ENCODE measurements at regions not wholly inside any gene's neighbourhood (a gene's known extent, or its start where the extent isn't known, plus 50 kb on each side); places are given as distances from the start of the nearest gene placed in this dataset.

DNA sequence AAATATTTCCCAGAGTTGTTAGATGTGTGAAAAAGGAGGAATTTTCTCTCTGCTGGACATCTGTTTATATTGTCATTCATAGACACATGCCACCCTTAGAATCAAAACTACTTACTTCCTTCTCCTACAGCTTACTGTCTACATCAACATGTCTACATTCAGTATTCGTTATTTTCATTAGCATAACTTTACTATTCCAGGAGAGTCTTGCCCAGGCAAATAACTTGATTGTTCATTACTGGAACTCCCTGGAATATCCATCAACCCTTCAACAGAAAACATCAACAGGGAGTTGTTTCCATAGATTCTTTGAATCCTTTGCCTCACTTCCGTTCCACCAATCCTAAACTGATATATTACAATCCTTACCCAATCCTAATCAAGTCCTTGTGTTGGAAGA is 457.5 kb upstream of the ZNF608 start:
- no peak for DNase-seq (ENCODE audit: low spot score)

DNA sequence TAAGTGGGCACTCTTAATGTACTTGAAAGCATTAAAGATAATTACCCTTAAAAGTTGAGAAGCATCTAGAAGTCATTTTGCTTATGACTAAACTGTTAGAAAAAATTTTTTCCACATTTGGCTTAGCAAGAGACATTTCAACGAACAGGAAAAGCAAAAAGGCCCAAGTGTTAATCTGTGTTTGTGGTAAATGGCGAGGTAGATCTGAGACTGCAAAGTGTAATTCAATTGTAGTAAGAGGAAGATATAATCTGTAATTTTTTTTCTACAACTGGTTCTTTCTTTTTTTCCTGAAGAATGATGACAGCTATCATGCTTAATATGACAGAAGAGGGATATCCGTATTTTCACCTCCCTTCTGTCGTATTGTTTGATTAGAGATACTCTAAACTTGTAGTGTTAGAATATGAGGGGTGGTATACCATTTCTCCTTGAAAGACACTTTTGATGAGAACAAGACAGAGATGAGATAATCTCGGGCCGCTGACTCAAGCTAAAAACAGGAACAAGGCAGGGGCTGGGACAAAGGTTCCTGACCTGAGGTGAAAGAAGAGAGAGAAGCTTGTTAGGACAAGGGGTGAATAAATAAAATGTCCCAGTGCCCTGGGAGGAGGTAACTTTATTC is 459.3 kb upstream of the ZNF608 start:
- no peak for DNase-seq (ENCODE audit: low spot score)

DNA sequence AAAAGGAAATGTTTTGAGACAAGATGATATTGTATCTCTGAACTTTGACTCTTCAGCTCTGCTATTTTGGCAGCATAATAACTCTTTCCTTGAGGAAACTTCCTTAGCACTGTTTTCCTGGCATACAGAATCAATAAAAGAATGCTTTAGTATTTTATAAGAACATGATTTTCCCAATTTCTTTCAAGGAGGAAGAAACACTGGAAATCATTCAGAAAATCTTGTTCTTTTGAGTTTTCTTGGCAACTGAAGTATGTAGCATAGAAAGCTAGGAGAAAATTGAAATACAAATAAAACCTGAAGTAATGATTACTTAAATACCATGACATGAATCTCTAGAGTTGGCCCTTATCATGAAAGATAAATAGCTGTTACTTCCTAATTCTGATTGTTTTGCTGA is 461.4 kb upstream of the ZNF608 start:
- DNase-seq (ENCODE audit: low spot score), result no peak

DNA sequence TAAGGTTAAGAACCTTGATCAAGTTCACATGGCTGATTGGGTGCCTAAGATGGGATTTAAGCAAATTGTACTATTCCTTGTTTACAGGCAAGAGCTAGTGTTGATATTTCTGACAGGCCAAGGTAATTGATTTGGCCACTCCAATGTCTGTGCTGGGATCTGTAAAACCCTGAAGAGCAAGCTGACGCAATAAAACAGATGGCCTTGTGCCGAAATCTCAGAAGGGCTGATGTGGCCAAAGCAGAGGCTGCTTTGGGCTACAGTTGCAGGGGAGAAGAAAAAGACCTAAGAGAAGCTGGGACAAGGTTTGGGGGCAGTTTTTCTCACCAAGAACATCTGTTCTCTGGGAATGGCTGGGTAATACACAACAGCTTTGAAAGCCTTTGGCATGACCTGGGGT is 463.2 kb upstream of the ZNF608 start:
- DNase-seq (ENCODE audit: low spot score), result no peak

DNA sequence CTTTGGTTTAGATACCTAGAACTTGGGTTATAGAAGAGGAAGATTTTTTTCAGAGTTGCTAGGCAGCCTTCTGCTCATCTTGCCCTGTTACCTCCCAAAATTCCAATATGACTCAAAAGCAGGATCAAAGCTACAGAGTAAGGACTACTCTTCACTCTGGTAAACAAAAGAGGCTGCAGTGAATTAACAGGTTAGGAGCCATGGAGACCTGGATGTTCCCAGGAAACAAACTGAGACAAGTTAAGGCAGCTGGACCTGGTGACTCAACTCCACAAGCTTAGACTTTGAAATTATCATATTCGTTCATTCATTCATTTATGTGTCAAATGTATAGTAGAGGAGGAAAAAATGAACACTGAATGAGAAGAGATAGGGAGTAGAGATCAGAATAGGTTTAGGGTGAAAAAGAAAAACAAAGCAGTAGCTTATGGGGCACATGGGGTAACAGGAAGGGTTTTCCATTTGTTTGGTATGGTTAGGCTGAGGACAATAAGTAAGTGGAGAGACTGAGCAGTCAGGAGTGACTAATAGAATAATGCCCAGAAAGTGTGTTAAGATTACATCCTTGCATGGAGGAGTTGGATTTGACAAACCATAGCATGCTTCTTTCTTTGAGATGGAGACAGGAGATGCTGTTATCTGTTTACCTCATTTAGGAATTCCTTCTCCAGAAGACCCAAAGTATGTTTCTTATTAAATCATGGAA is 464.0 kb upstream of the ZNF608 start:
- peak; percentile 72 for DNase-seq (ENCODE audit: low spot score)

DNA sequence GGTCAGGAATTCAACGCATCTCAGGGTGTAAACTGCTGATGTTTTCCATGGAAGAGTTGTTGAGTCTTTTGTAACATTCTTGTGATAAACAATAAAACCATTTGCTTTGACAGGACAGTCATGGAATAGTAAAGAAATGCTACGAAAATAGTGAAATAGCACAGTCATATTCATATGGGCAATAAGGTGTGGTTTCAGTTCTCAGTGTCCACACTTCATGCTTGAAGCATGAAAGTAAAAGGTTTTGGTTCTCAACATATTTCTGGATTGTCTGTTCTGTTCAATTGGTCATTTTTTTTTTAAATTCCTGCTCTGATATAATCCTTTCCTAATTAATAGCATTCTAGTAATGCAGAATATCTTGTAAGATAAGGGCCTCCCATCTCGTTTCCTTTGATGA is 467.6 kb upstream of the ZNF608 start:
- no peak for DNase-seq (ENCODE audit: low spot score)

DNA sequence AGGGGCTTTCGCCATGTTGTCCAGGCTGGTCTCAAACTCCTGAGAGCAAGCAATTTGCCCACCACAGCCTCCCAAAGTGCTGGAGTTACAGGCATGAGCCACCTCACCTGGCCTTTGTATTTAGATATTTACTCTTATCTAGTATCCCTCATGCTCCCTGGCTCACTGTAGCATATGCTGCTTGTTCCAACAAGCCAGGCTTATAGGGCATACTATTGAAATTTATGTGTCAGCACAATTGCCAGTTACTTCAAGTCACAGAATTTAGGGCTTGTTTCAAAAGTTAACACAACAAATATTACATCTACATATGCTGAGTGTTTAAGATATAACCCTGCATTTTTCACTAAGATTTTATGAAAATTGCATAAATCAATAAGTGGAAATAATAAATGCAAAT is 469.2 kb upstream of the ZNF608 start:
- no peak for DNase-seq (ENCODE audit: low spot score)

DNA sequence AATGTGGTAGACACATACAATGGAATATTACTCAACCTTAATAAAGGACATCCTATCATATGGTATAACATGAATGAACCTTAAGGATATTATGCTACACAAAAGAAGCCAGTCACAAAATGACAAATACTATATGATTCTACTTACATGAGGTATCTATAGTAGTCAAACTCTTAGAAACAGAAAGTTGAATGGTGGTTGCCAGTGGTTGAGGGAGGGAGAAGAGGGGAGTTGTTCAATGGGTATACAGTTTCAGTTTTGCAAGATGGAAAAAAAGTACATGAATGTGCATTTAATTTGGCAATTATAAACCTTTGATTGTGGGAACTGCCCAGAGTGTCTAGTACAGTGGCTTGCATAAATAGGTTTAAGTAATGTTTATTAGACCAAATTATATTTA is 473.3 kb upstream of the ZNF608 start:
- no peak for DNase-seq (ENCODE audit: low spot score)

DNA sequence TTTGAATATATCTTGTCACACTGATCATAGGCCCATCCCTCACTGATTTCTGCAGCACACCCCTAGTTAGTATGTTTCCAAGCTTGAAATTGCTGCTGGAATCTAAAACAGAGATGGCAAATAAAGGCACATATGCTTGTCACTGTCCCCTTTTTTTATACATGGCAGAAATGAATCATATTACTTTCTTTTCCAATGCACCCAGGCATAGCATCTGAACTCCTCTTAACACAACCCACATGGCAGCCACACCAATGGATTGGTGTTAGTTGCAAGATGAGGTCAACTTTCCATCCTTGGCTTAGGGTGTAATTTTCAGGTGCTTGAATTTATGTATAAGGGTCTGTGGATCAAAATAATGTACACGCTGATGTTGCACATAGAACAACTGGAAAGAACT is 473.8 kb upstream of the ZNF608 start:
- no peak for DNase-seq (ENCODE audit: low spot score)

DNA sequence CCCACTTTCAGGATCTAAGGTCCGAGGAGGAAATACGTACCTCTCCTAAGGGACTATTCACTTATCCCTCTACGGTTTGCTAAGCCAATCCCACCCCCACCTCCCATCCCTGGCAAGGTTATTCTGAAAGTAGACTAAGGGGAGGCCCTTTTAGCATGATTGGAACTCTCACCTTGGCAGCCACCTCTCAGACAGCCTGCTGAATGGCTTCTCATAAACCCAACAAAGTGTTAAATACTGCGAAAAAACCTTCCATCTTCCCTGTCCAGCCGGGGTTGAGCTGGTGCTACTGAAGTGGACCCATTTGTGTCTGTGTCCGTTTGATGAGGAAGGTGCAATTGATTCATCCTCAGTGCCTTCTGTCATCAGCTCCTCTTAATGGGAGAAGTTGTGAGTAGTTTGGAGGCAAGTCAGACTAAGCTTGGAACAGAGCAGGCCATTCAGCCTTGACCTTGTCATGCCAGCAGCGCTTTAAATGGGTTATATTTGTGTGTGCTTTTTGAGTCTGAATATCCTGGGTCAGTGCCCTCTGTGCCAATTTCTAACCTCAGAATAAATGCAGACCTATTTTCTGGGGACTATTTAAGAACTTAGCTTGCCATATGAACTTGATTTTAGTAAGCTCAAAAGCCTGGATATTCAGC is 476.3 kb upstream of the ZNF608 start:
- no peak for DNase-seq (ENCODE audit: low spot score)

DNA sequence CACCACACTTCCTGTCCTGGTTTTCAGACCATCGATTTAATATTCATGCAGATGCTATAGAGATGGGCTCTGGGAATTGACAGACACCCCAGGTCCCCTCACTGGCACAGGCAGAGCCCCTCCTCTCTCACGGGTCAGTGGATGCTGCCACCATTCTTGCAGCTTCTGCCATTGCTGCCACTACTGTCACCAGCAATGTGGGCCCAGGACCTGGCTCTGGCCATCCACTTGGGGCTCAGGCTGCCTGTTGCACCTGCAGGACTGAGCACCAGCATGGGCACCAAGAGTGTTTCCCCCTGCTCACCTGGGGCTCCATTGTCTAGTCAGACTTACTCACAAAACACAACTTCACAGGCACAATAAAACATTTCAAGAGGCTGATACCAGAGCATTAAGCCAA is 479.0 kb upstream of the ZNF608 start:
- no peak for DNase-seq (ENCODE audit: low spot score)

DNA sequence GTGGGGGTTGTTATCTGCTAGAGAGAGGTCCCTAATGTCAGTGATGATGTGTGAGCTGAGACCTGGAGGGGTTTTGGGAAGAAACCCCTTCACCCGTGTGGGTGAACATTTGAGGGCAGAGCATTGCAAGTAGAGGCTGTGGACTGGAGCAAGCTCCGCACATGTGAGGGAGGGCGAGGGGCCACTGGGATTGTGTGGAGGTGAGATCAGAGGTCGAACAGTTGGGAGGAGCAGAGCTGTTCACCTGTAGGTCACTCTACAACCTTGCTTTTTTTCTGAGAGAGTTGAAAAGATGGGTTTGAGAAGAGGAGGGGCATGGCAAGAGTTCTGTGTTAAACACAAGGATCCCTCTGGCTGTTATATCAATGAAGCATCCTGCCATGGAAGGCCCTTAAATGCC is 480.4 kb upstream of the ZNF608 start:
- DNase-seq (ENCODE audit: low spot score), result no peak

DNA sequence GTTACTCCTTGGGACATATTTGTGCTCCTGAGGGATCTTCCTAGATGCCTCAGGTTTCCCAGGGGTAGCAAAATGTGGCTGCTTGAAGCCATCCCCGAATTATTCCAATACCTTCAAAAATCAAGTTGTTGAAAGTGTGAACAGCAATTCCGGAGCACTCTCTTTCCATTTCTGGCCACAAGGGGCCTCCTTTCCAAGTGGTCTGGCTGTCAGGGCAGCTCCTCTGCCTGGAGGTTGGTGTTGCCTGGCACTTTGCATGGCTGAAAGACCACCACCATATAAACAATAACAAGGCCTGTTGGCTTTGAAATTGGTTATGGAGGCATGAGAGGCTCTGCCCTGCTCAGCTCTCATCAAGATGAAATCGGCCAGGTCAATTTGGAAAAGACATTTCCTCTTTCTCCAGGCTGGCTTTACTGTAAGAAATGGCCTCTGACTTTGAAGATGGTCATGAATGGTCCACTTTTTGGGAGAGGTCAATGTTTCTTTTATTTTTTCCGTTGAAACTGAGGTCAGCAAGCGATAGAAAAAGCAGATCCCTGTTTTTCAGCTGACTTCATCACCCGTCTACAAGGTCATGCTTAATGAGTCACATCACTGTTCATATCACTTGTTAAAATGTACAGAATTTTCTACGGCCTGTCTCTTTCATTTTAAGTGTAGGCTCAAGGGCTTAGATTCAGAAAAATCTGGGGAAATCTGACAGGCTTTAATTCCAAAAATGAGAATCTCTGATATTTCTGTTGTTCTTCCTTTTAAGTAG is 481.1 kb upstream of the ZNF608 start:
- DNase-seq (ENCODE audit: low spot score), result peak; percentile 33

DNA sequence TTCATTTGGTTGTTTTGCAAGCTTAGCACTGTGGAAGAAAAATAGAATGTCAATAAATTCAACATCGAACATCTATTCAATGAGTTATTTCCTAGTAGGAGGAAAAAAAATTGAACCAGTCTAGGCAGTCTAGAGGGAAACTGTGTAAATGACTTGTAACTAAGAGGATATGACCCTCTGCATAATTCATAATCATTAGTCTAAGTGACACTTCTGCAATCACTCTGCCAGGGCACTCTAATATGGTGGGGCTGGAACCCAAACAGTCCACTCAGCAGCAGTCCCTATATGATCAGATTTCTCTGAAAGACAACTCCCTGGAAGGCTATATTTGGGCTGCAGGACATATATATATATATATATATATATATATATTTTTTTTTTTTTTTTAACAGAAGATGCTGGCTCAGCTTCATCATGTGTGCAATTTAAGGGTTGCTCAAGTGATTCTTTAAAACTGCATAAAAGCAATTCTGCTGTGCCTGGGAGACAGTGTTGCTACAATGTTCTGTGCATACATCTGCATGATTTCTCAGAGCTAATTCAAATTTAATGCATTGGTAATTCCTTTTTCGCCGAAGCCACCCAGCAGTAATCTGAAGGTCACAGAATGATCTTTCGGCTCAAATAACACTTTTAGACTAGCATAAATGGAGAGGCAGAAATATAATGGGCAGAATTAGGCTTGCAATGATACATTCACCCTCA is 482.1 kb upstream of the ZNF608 start:
- no peak for DNase-seq (ENCODE audit: low spot score)

DNA sequence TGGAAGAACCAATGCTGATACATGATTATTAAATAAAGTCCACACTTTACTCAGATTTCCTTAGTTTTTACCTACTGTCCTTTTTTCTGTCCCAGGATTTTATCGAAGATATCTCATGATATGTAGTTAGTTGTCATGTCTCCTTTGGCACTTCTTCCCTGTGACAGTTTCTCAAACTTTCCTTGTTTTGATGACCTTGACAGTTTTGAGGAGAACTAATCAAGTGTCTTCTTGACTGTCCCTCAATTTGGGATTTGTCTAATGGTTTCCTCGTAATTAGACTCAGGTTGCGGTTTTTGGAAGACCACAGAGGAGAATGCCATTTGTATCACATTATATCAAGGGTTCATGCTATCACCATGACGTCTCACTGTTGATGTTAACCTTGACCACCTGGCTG is 483.1 kb upstream of the ZNF608 start:
- no peak for DNase-seq (ENCODE audit: low spot score)

DNA sequence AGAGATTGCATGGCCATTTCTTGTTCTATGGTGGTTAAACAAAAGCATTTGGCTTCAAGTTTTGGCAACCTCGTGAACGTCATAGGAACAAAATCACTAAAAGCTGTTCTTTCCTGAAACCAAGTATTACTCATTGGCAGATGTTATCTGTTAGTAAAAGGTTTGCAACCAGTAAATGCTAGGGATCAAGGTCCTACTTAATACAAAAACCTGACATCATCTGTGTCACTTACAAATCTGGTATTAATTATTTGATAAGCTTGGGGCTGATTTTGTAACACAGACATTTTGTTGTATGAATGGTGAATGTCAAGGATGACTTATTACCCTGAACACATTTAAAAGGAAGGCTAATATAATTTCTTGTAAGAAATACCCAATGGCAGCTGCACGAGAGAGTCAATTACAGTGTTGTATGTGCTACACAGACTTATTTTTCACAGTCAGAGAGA is 486.4 kb upstream of the ZNF608 start:
- peak; percentile 9 for DNase-seq (ENCODE audit: low spot score)

DNA sequence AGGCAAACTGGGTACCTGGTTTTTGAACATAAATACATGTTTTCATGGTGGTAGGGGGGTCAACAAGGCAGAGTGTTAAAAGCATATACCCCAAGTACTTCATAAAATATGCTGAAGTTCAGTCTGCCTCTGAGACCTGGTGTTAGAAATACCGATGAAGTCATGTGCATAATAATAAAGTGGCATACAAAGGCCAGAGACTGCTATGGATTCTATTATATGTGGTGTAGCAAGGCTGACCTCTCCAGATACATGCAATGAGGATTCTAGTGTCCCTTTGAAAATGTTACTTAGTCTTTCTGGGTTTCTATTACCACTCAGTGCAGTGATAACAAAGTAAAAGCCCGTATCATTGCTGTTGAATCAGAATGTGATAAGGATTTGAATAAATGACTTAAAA is 487.5 kb upstream of the ZNF608 start:
- no peak for DNase-seq (ENCODE audit: low spot score)

DNA sequence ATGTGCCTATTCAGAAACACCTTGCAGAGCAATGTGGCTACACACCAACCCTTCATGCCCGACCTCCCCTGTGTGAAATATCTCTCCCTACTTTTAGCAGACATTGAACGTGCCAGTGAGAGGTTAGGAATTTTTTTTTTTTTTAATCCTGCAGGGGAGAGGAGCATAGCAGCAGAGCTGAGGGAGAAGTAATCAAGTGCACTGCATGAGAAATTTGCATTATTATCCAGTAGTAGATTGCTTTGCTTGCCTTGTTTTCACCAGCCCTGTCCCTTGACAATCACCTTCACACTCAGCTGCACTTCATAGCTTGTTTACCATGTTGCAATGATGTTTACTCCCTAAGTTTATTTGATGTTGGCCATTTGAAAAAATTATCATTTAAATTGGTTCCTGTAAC is 489.6 kb upstream of the ZNF608 start:
- DNase-seq (ENCODE audit: low spot score), result no peak

DNA sequence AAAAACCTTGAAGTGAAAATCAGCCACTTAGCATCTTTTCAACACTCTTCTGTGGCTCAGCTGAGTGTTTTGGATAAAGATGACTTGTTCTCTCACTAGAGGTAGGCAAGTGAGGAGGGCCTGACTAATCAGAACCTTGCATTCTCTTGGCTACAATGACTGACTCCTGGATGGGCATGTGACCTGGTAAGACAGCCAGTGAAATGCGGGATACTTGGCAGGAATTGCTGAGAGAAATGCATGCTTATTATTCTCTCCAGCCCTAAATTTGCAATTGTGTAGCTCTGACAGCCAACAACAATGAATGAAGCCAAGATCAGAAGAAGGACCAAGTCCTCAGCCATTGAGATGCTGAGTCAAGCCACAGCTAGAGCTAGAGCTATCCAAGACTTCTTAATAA is 490.5 kb upstream of the ZNF608 start:
- DNase-seq (ENCODE audit: low spot score), result peak; percentile 2

DNA sequence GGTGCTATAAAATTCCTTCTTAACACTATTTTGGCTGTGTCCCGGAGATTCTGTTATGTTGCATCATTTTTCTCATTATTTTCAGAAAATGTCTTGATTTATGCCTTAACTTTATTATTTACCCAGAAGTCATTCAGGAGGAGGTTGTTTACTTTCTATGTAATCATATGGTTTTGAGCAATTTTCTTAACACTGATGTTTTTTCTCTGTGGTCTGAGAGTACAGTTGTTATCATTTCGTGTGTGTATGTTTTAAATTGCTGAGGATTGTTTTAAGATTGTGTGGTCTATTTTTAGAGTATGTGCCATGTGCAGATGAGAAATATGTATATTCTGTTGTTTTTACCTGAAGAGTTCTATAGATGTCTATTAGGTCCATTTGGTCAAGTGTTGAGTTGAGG is 498.1 kb upstream of the ZNF608 start:
- no peak for DNase-seq (ENCODE audit: low spot score)

DNA sequence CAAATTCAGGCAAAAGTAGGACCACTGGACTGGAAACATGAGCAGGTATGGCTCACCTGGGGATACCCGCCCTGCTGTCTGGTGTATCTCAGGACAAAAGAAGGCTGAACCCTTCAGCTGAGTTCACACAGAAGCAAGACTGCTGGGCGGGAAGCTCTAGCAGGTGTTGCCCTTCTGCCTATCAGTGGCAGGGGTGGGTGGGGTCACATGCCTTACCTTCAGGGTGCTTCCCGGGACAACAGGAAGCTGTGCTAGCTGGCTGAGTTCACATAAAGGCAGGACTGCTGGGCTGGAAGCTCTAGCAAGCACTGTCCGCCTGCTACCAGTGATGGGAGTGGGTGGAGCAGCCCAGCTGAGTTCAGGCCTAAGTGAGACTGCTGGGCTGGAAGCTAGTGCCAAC is 498.8 kb upstream of the ZNF608 start:
- no peak for DNase-seq (ENCODE audit: low spot score)

DNA sequence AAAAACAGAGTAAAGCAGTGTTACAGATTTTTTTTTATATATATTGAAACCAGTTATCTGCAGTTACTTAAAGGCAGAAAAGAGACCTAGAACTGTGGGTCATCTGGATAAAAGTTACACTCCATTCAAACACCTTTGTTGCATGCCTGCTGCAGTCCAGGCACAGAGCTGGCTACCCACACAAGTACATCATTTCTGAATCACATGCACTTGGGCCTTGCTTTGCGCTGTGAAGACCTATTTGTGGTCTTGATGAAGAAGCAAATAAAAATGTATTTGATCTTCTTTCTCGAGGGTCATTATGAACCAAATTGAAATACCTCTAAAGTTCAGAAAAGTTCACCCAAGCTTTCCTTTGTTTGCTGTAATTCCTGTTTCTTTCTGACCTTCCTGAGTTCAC is 503.0 kb upstream of the ZNF608 start:
- no peak for DNase-seq (ENCODE audit: low spot score)
